SK-N-SH treated with all-trans-retinoic acid at 6 μM for 48 hours (cell line): ENCODE measurements at regions not wholly inside any gene's neighbourhood (a gene's known extent, or its start where the extent isn't known, plus 50 kb on each side); places are given as distances from the start of the nearest gene placed in this dataset.

Experiments used
- ATAC-seq: fragments of 200-7000 bp; cut with Tn5 transposase; 3 replicates; pipeline ENCODE4 v1.9.1; 2020; ENCODE audit warnings: mild to moderate bottlenecking, moderate library complexity
- ARNTL ChIP-seq: fragments of 450-650 bp; formaldehyde crosslinking; IDR thresholded peaks from 2 replicates; pipeline ENCODE4 v1.5.0; 2020; ENCODE audit warnings: low read depth, mild to moderate bottlenecking, moderate library complexity, borderline replicate concordance
- BACH2 ChIP-seq: fragments of 250-450 bp; sonication (Bioruptor Pico); IDR thresholded peaks from 2 replicates; pipeline ENCODE4 v1.9.0; 2021; ENCODE audit warnings: mild to moderate bottlenecking, borderline replicate concordance
- CSDC2 ChIP-seq: fragments of 250-450 bp; sonication (Bioruptor Pico); IDR thresholded peaks from 2 replicates; pipeline ENCODE4 v1.5.0; 2020; ENCODE audit warnings: mild to moderate bottlenecking, moderate library complexity
- ESRRG ChIP-seq: fragments of 250-450 bp; sonication (Bioruptor Pico); IDR thresholded peaks from 2 replicates; pipeline ENCODE4 v1.6.1; 2021; ENCODE audit warnings: mild to moderate bottlenecking
- GLIS3 ChIP-seq: fragments of 250-450 bp; sonication (Bioruptor Pico); IDR thresholded peaks from 2 replicates; pipeline ENCODE4 v1.5.0; 2020; ENCODE audit warnings: mild to moderate bottlenecking, moderate library complexity
- ISL1 ChIP-seq: fragments of 250-450 bp; sonication (Bioruptor Pico); IDR thresholded peaks from 2 replicates; pipeline ENCODE4 v2.1.2; 2022; ENCODE audit warnings: mild to moderate bottlenecking, moderate library complexity
- OSR1 ChIP-seq: fragments of 250-450 bp; sonication (Bioruptor Pico); IDR thresholded peaks from 2 replicates; pipeline ENCODE4 v1.8.0; 2022; ENCODE audit warnings: moderate library complexity, mild to moderate bottlenecking, inconsistent platforms
- PPARA ChIP-seq: fragments of 250-450 bp; sonication (Bioruptor Pico); IDR thresholded peaks from 2 replicates; pipeline ENCODE4 v1.5.0; 2020; ENCODE audit warnings: mild to moderate bottlenecking, borderline replicate concordance
- RARB ChIP-seq: fragments of 250-450 bp; sonication (Bioruptor Pico); IDR thresholded peaks from 2 replicates; pipeline ENCODE4 v1.8.0; 2021; ENCODE audit warnings: mild to moderate bottlenecking, moderate library complexity
- SNAI2 ChIP-seq: fragments of 250-450 bp; sonication (Bioruptor Pico); IDR thresholded peaks from 2 replicates; pipeline ENCODE4 v1.5.0; 2020; ENCODE audit warnings: mild to moderate bottlenecking, moderate library complexity
- TCF4 ChIP-seq: fragments of 250-450 bp; sonication (Bioruptor Pico); IDR thresholded peaks from 2 replicates; pipeline ENCODE4 v1.8.0; 2021; ENCODE audit warnings: mild to moderate bottlenecking, moderate library complexity, borderline replicate concordance
- TOX ChIP-seq: fragments of 250-450 bp; sonication (Bioruptor Pico); IDR thresholded peaks from 2 replicates; pipeline ENCODE4 v1.8.0; 2021; ENCODE audit warnings: mild to moderate bottlenecking, moderate library complexity, borderline replicate concordance
- ZC3H10 ChIP-seq: fragments of 250-450 bp; sonication (Bioruptor Pico); IDR thresholded peaks from 2 replicates; pipeline ENCODE4 v1.5.1; 2021; ENCODE audit warnings: mild to moderate bottlenecking, moderate library complexity
- ZFP3 ChIP-seq: fragments of 250-450 bp; sonication (Bioruptor Pico); IDR thresholded peaks from 2 replicates; pipeline ENCODE4 v1.5.0; 2020; ENCODE audit warnings: mild to moderate bottlenecking, moderate library complexity
- ZFP30 ChIP-seq: fragments of 450-650 bp; formaldehyde crosslinking; IDR thresholded peaks from 2 replicates; pipeline ENCODE4 v1.5.0; 2022; ENCODE audit warnings: mild to moderate bottlenecking, moderate library complexity
- ZNF565 ChIP-seq: fragments of 450-650 bp; formaldehyde crosslinking; conservative IDR thresholded peaks from 2 replicates; pipeline ENCODE4 v1.5.0; 2020; ENCODE audit warnings: low read depth, mild to moderate bottlenecking, moderate library complexity
- ZNF70 ChIP-seq: fragments of 450-650 bp; formaldehyde crosslinking; IDR thresholded peaks from 2 replicates; pipeline ENCODE4 v1.5.0; 2020; ENCODE audit warnings: mild to moderate bottlenecking, moderate library complexity
- ZNF8 ChIP-seq: fragments of 450-650 bp; formaldehyde crosslinking; IDR thresholded peaks from 2 replicates; pipeline ENCODE4 v1.5.0; 2020; ENCODE audit warnings: mild to moderate bottlenecking, moderate library complexity
- TF ChIP-seq, protein P1 (sequence below): fragments of 250-450 bp; sonication (Bioruptor Pico); IDR thresholded peaks from 2 replicates; pipeline ENCODE4 v1.5.1; 2020; ENCODE audit warnings: low read depth, mild to moderate bottlenecking, moderate library complexity
- TF ChIP-seq, protein P2 (sequence below): fragments of 250-450 bp; sonication (Bioruptor Pico); IDR thresholded peaks from 2 replicates; pipeline ENCODE4 v1.8.0; 2020; ENCODE audit warnings: mild to moderate bottlenecking, moderate library complexity, borderline replicate concordance
- TF ChIP-seq, protein P3 (sequence below): fragments of 250-450 bp; sonication (Bioruptor Pico); IDR thresholded peaks from 2 replicates; pipeline ENCODE4 v1.8.0; 2021; ENCODE audit warnings: low read depth, mild to moderate bottlenecking, moderate library complexity, borderline replicate concordance
- TF ChIP-seq, protein P4 (sequence below): fragments of 250-450 bp; sonication (Bioruptor Pico); IDR thresholded peaks from 2 replicates; pipeline ENCODE4 v1.5.1; 2021; ENCODE audit warnings: mild to moderate bottlenecking, moderate library complexity

DNA sequence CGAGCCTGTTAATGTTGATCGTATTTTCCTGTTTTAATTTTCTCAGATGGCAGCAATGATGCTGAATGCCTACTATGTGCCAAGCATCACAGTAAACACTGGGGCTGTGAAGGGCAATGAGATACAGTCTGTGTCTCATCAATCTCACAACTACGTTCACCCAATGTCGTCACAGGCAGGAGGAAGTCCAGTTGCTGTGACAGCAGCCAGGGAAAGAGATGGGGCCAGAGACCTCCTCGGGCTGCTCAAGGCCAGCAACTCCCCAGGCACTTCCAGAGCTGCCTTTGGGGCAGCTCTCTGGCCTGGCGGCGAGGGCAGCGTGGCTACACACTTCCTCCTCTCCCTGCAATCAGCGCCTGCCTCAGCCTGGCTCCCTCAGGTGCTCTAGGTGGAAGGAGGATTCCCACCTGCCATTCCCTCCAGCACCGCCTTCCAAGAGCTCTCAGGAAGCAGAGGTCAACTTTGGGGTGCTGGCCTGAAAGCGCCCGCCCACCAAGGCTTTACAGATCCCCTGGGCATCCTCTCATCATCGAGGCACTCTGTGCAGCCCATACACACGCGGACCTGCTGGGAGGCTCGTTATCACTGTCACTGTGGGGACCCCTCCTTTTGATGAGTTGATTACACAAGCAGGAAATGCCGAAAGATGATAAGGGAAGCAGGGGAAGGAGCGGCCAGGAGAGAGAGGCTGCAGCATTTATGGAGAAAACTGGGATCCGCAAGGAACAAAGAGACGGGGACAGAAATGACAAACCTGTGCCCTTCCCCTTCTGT is 159.2 kb downstream of the ZDHHC21 start (continued):
- TF ChIP-seq, protein P1, sequence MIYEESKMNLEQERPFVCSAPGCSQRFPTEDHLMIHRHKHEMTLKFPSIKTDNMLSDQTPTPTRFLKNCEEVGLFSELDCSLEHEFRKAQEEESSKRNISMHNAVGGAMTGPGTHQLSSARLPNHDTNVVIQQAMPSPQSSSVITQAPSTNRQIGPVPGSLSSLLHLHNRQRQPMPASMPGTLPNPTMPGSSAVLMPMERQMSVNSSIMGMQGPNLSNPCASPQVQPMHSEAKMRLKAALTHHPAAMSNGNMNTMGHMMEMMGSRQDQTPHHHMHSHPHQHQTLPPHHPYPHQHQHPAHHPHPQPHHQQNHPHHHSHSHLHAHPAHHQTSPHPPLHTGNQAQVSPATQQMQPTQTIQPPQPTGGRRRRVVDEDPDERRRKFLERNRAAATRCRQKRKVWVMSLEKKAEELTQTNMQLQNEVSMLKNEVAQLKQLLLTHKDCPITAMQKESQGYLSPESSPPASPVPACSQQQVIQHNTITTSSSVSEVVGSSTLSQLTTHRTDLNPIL: no peak
- TF ChIP-seq ZNF70 (no peak), OSR1 (CRISPR knock-in tag) (no peak), TOX (no peak), ZNF565 (no peak), ISL1 (CRISPR knock-in tag) (no peak)

DNA sequence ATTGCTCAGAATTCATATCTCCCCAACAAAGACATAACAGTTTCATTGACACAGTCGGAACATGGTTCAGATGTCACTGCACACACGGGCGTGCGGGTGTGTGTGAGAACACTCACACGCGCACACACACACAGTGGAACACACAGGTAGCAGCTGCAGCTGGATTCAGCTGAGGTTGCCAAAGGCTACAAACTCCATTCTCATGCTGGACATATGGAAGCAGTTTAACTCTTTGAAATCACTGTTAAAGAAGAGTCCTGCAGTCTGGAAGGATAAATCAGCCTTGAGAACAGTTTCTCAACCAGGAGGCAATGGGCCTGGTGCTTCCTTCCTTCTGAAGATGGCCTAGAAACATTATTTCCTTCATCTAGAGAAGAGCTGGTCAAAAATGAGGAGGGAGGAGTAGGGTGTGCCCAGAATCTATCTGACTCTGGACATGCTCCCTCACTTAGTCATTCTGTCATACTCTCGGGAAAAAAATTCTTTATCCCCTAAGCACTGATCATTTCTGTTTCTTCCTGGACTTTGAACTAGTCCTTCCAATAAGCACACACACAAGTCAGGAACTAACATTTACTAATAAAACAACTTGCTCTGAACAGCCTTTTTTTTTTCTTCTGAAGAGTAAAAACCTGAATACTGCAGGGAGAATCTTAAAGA is 160.6 kb downstream of the ZDHHC21 start:
- peak; percentile 57; the same call in 2 of the 3 replicates for ATAC-seq
- TF ChIP-seq ZFP30 (no peak), ESRRG (CRISPR knock-in tag) (no peak), CSDC2 (CRISPR knock-in tag) (no peak), ZNF8 (CRISPR knock-in tag) (no peak), GLIS3 (CRISPR knock-in tag) (no peak), ISL1 (CRISPR knock-in tag) (no peak), BACH2 (no peak), PPARA (CRISPR knock-in tag) (no peak), SNAI2 (CRISPR knock-in tag) (no peak)
- TF ChIP-seq, protein P2, sequence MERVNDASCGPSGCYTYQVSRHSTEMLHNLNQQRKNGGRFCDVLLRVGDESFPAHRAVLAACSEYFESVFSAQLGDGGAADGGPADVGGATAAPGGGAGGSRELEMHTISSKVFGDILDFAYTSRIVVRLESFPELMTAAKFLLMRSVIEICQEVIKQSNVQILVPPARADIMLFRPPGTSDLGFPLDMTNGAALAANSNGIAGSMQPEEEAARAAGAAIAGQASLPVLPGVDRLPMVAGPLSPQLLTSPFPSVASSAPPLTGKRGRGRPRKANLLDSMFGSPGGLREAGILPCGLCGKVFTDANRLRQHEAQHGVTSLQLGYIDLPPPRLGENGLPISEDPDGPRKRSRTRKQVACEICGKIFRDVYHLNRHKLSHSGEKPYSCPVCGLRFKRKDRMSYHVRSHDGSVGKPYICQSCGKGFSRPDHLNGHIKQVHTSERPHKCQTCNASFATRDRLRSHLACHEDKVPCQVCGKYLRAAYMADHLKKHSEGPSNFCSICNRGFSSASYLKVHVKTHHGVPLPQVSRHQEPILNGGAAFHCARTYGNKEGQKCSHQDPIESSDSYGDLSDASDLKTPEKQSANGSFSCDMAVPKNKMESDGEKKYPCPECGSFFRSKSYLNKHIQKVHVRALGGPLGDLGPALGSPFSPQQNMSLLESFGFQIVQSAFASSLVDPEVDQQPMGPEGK (CRISPR knock-in tag): no peak
- TF ChIP-seq, protein P1: no peak
- TF ChIP-seq, all 23 proteins: peak for 0

DNA sequence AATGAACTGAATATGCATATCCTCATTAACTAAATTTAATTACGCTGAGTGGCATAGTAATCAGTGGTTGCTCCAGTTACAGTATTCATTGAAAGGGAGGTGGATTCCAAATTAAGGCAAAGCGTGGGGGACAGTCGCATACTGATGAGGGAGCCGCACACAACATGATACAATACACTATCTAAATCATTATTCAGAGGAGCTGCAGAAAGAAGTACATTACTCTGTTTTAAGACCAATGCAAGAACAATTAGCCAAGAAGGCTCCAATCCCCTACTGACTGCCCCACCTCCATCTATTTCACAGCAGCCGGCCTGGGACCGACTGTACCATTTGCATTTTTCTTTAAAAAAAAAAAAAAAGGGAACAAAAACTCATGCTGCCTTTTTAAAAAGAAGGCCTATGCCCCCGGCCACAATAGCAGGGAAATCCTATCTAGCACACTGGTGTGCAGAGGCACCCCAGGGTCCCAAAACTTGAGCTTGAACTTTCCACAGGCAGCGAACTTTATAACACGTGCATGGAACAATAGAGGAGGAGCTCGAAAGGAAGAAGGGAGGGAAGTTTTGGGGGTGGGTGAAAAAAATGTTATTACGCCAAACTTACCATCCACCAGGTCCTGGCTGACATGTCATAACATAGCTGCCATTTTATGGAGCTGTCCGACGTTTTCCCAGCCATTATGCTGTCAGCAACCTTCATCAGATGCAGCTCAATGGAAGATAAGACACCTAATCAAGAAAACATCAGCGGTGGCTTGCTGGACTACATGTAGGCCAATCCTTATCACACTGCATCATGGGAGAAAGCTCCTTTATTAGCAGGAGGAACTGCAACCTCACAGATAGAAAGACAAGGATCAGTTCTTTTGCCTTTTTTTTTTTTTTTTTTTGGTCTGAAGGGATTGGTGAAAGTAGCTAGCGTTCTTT is 161.6 kb downstream of the ZDHHC21 start:
- TF ChIP-seq, protein P2 (CRISPR knock-in tag): no peak
- TF ChIP-seq OSR1 (CRISPR knock-in tag) (no peak), TOX (no peak), PPARA (CRISPR knock-in tag) (no peak), GLIS3 (CRISPR knock-in tag) (no peak), TCF4 (CRISPR knock-in tag) (no peak), BACH2 (no peak), CSDC2 (CRISPR knock-in tag) (no peak), ZFP3 (CRISPR knock-in tag) (no peak), ZC3H10 (no peak), ISL1 (CRISPR knock-in tag) (no peak), RARB (CRISPR knock-in tag) (no peak), ESRRG (CRISPR knock-in tag) (no peak), ZNF565 (no peak), ZFP30 (no peak)
- ATAC-seq: no peak

DNA sequence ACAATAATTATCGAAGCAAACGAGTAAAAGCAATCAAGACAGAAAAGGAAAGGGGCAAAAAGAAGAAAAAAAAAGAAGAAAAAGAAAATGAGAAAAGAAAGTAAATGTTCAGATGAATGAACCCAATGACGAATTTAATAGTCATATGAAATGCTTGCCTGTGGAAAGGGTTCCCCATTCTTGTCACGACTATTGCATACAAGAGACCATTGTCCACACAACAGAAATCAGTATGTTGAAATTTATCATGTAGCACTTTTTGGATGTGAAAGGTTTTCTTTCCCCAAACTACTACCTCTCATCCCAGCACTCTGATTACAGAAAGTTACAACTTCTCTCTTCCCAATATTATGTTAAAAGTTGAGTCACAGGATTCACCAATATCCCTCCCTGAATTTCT is 162.4 kb downstream of the ZDHHC21 start:
- no peak for ATAC-seq
- no peak for TF ChIP-seq ZFP3 (CRISPR knock-in tag)
- TF ChIP-seq, protein P3, sequence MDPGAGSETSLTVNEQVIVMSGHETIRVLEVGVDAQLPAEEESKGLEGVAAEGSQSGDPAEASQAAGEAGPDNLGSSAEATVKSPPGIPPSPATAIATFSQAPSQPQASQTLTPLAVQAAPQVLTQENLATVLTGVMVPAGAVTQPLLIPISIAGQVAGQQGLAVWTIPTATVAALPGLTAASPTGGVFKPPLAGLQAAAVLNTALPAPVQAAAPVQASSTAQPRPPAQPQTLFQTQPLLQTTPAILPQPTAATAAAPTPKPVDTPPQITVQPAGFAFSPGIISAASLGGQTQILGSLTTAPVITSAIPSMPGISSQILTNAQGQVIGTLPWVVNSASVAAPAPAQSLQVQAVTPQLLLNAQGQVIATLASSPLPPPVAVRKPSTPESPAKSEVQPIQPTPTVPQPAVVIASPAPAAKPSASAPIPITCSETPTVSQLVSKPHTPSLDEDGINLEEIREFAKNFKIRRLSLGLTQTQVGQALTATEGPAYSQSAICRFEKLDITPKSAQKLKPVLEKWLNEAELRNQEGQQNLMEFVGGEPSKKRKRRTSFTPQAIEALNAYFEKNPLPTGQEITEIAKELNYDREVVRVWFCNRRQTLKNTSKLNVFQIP (CRISPR knock-in tag): no peak
- no peak for TF ChIP-seq ZFP30
- no peak for TF ChIP-seq ZC3H10
- TF ChIP-seq, protein P4, sequence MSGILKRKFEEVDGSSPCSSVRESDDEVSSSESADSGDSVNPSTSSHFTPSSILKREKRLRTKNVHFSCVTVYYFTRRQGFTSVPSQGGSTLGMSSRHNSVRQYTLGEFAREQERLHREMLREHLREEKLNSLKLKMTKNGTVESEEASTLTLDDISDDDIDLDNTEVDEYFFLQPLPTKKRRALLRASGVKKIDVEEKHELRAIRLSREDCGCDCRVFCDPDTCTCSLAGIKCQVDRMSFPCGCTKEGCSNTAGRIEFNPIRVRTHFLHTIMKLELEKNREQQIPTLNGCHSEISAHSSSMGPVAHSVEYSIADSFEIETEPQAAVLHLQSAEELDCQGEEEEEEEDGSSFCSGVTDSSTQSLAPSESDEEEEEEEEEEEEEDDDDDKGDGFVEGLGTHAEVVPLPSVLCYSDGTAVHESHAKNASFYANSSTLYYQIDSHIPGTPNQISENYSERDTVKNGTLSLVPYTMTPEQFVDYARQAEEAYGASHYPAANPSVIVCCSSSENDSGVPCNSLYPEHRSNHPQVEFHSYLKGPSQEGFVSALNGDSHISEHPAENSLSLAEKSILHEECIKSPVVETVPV (CRISPR knock-in tag): no peak
- TF ChIP-seq SNAI2 (CRISPR knock-in tag): no peak
- no peak for TF ChIP-seq ZNF565
- TF ChIP-seq ISL1 (CRISPR knock-in tag): no peak
- no peak for TF ChIP-seq ARNTL (CRISPR knock-in tag)
- no peak for TF ChIP-seq OSR1 (CRISPR knock-in tag)
